Memory B cell (primary cell): ENCODE measurements at regions not wholly inside any gene's neighbourhood (a gene's known extent, or its start where the extent isn't known, plus 50 kb on each side); places are given as distances from the start of the nearest gene placed in this dataset.

Source experiments
- ATAC-seq: fragments of 150-1000 bp; cut with Tn5 transposase; 2 replicates; pipeline ENCODE4 v1.10.0; 2021; ENCODE audit warnings: low read depth, mild to moderate bottlenecking, moderate library complexity
- DNase-seq, 2 donors: peaks; one replicate each; pipeline ENCODE4 v3.0.0; 2022; ENCODE audit warnings: low spot score in 2 of 2
- H3K27ac Mint-ChIP-seq: one replicate; pipeline ENCODE4 v1.8.0; 2022; ENCODE audit warnings: mild to moderate bottlenecking, moderate library complexity, mixed read lengths
- H3K27me3 Mint-ChIP-seq: one replicate; pipeline ENCODE4 v1.8.0; 2022; ENCODE audit warnings: mixed read lengths
- H3K36me3 Mint-ChIP-seq: one replicate; pipeline ENCODE4 v1.8.0; 2022; ENCODE audit warnings: mild to moderate bottlenecking, mixed read lengths
- H3K4me1 Mint-ChIP-seq: one replicate; pipeline ENCODE4 v1.8.0; 2022; ENCODE audit warnings: mixed read lengths
- H3K4me3 Mint-ChIP-seq: one replicate; pipeline ENCODE4 v1.8.0; 2022; ENCODE audit warnings: mild to moderate bottlenecking, moderate library complexity, mixed read lengths
- H3K9me3 Mint-ChIP-seq: one replicate; pipeline ENCODE4 v1.8.0; 2022; ENCODE audit warnings: mixed read lengths

DNA sequence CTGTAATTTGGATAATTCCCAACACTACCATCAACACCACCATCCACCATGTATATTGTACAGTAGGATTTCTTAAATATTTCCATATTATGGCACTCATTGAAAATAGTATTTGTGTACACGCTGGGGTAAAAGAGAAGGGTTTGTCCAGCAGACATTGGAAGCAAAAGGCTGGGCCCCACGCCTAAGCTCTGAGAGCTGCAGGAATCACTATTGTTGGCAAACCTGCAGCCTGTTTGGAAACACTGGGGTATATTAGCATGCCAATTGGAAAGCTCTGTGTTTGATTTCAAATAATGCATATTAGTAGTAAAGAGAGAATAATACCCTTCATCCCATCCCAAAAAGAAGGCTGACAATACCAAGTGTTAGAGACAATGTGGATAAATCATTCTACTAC is 81.5 kb upstream of the DPYD start:
- no peak for DNase-seq
- H3K4me1 Mint-ChIP-seq: no peaks in the 10 kb centered on the region
- no peak overlapping the region for H3K4me3 Mint-ChIP-seq
- ATAC-seq: no peak
- H3K36me3 Mint-ChIP-seq: no peaks in the 10 kb centered on the region
- no peaks in the 10 kb centered on the region for H3K9me3 Mint-ChIP-seq
- no peaks in the 10 kb centered on the region for H3K27me3 Mint-ChIP-seq
- no peak overlapping the region for H3K27ac Mint-ChIP-seq

DNA sequence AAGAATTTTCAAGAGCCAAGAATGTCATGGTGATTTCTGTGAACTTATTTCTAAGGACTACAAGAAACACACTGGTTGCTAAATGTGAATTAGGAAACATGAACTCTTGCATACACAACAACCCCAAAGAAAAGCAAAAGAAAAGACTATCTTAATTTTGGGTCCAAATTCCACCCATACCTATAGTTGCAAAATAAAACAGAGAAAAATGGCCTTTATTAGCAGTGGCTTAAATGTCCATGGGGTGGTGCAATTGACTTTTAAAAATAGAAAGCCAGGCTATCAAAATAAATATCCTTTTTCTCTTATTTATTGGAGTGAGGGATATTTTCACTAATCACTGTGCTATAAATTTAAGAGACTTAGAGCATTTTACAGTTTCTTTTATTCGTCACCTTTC is 80.9 kb upstream of the DPYD start:
- H3K27ac Mint-ChIP-seq: no peak overlapping the region
- H3K36me3 Mint-ChIP-seq: no peaks in the 10 kb centered on the region
- H3K4me1 Mint-ChIP-seq: no peaks in the 10 kb centered on the region
- H3K27me3 Mint-ChIP-seq: no peaks in the 10 kb centered on the region
- no peak for ATAC-seq
- H3K9me3 Mint-ChIP-seq: no peaks in the 10 kb centered on the region
- DNase-seq: no peak
- H3K4me3 Mint-ChIP-seq: no peak overlapping the region

DNA sequence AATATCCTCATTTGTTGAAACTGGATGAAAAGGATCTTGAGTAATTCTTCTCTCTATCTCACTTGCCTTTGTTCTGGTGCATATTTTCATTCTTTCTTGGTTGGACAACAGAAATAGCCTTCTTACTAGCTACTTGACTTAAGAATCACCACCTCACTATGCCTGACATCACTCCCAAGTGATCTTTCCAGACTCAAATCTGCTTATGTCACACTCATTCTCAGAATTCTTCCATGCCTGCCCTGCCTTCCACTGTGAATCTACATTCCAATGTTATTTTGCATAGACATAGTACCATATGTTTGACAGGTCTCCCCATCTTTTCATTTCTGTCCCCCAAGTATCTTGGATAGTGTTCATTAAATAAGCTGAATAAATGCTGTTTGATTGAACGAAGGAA is 78.5 kb upstream of the DPYD start:
- Mint-ChIP-seq H3K9me3 (no peaks in the 10 kb centered on the region), H3K4me1 (no peaks in the 10 kb centered on the region), H3K4me3 (no peak overlapping the region), H3K27me3 (no peaks in the 10 kb centered on the region), H3K36me3 (no peaks in the 10 kb centered on the region), H3K27ac (no peak overlapping the region)
- ATAC-seq (no peak), DNase-seq (no peak)

DNA sequence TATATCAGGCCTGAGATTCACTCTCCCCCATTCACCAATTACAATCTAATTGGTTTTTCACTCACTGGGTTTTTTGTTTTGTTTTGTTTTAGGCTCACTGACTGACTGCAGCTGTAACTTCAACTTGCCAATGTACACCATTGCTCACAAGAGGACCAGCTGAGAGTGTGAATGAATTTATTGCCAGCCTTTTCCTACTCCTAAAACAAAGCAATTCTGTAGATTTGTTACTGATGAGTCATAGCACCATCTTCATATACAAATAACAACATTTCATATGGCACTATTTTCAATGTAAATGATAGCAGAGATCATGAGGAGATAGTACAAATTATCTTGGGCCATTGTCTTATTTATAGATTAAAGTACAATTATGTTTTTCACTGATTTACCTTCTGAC is 76.0 kb upstream of the DPYD start:
- DNase-seq (no peak), ATAC-seq (no peak)
- Mint-ChIP-seq H3K36me3 (no peaks in the 10 kb centered on the region), H3K27ac (no peak overlapping the region), H3K27me3 (no peaks in the 10 kb centered on the region), H3K4me1 (no peaks in the 10 kb centered on the region), H3K9me3 (no peaks in the 10 kb centered on the region), H3K4me3 (no peak overlapping the region)

DNA sequence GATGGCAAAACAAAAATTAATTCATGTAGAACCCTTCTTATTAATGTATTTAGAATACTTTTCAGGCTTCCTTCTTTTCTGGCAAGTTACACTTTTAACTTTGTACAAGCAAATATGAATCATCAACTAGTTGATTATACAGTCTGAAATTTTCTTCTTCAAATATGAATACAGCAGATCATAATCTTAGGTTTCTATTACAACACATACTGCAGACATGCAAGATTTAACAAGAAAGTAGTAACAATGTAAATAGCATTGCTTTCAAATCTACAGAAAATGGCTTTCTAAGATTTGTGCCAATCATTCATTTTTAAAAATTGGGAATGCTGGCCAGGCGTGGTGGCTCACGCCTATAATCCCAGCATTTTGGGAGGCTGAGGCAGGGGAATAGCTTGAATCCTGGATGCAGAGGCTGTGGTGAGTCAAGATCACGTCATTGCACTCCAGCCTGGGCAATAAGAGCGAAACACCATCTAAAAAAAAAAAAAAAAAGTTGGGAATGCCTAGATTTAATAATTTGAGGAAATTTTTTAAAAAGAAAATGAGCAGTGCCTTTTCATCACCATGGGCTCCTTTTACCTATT is 68.4 kb upstream of the DPYD start:
- Mint-ChIP-seq H3K4me1 (no peaks in the 10 kb centered on the region), H3K27ac (no peak overlapping the region), H3K36me3 (no peaks in the 10 kb centered on the region), H3K27me3 (no peaks in the 10 kb centered on the region), H3K9me3 (no peaks in the 10 kb centered on the region), H3K4me3 (no peak overlapping the region)
- no peak for DNase-seq
- ATAC-seq: no peak

DNA sequence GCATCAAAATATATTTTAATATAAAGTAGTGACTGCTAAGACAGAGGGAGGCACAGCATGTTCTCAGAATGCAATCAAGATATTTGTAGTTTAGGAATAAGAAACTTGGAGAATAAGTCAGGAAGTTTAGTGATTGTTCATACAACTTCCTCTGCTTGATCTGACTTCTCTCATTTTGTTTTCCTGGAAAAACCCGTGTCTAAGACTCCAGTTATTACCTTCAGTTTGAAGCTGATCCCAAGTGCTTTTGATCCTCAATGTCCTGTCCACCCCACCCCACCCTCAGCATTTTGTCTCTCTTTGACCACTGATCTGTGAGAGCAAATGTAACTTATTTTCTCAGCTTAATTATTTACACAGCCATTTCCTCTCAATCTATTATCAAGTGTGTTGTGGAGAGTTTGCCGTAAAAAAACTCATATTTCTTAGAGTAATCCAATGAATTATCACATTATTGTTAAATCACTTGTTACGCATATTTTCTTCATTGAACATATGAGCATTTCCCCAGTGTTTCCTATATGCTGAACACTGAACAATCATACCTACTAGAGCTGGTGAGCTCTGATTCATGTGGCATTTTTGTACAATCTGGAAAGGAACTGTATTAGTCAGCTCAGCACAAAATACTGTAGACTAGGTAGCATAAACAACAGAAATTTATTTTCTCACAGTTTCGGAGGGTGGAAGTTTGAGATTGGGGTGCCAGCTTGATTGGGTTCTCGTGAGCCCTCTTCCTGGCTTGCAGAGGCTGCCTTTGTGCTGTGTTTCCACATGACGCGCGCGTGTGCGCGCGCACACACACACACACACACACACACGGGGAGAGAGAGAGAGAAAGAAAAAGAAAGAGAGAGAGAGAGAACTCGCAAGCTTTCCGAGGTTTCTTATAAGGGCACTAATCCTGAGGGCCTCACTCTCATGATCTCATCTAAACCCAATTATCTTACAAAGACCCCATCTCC is 65.5 kb upstream of the DPYD start:
- H3K36me3 Mint-ChIP-seq: no peaks in the 10 kb centered on the region
- H3K27me3 Mint-ChIP-seq: no peaks in the 10 kb centered on the region
- H3K27ac Mint-ChIP-seq: no peak overlapping the region
- H3K4me1 Mint-ChIP-seq: no peaks in the 10 kb centered on the region
- no peak overlapping the region for H3K4me3 Mint-ChIP-seq
- H3K9me3 Mint-ChIP-seq: no peaks in the 10 kb centered on the region
- no peak for DNase-seq
- no peak for ATAC-seq

DNA sequence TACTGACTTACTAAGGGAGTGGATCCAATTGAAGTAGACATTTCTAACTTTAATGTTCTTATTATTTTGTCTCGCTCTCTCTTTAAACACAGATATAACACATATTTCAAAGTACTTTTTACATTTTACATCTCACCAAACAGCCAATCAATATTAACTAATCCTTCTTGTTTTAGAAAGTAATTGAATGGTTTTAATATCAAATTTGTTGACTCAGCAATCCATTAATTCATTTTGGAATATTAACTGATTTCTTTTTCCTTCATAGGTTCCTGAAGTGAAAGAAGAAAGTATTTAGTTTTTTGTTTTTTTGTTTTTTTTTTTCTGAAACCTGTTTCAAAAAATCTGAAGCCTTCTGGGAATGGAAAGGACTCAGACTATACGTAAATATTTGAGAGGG is 62.3 kb upstream of the DPYD start:
- Mint-ChIP-seq H3K27me3 (no peaks in the 10 kb centered on the region), H3K36me3 (no peaks in the 10 kb centered on the region), H3K4me1 (no peaks in the 10 kb centered on the region), H3K27ac (no peak overlapping the region), H3K9me3 (no peaks in the 10 kb centered on the region), H3K4me3 (no peak overlapping the region)
- ATAC-seq (no peak), DNase-seq (no peak)

DNA sequence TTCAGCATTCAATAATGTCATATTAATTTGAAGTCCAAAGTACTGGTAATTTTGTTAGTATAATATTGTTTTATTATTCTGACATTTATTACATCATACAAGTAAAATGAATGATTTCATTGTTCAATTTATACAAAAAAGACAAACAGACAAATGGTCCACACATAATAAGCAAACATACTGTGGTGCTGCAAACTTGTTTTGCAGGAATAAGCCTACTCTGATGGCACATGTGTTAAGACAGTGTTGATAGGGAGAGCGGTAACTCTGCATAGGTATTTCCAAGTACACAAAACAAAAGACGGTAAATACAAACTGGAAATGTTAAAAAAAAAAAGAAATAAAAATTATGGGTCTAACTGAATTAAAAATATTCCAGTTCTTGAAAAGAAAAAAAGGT is 59.7 kb upstream of the DPYD start:
- Mint-ChIP-seq H3K4me3 (no peak overlapping the region), H3K27ac (no peak overlapping the region), H3K27me3 (no peaks in the 10 kb centered on the region), H3K4me1 (no peaks in the 10 kb centered on the region), H3K36me3 (no peaks in the 10 kb centered on the region), H3K9me3 (no peaks in the 10 kb centered on the region)
- no peak for DNase-seq
- ATAC-seq: no peak

DNA sequence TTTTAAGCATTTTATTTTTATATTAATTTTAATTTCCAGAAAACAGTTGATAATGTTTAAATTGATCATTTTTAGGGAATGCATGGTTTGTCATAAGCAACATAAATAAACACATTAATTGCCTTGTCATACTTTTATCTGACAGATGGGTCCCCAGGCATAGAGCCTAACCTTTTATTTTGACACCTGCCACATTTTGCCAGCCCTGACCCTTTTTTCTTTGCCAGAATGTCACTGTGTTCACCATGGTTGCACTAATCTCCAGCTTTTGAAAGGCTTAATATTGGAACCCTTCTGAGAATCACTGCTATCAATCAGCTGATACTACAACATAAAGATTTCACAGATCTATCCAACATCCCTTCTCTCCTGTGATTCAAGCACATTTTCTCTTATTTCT is 56.0 kb upstream of the DPYD start:
- no peaks in the 10 kb centered on the region for H3K4me1 Mint-ChIP-seq
- no peaks in the 10 kb centered on the region for H3K9me3 Mint-ChIP-seq
- H3K27ac Mint-ChIP-seq: no peak overlapping the region
- H3K27me3 Mint-ChIP-seq: no peaks in the 10 kb centered on the region
- ATAC-seq: no peak
- no peaks in the 10 kb centered on the region for H3K36me3 Mint-ChIP-seq
- no peak for DNase-seq
- H3K4me3 Mint-ChIP-seq: no peak overlapping the region
